B cell (primary cell): ENCODE measurements at regions not wholly inside any gene's neighbourhood (a gene's known extent, or its start where the extent isn't known, plus 50 kb on each side); places are given as distances from the start of the nearest gene placed in this dataset.

Experiments used
- ATAC-seq: fragments of 200-7000 bp; cut with Tn5 transposase; one replicate; pipeline ENCODE4 v1.10.0; 2021; ENCODE audit warnings: low read depth, mild to moderate bottlenecking, moderate number of reproducible peaks, moderate library complexity
- CTCF ChIA-PET: fragments of 350-600 bp; sonication (Branson Sonifier 250); formaldehyde crosslinking; loops from one replicate; lab custom pipeline; 2021; ENCODE audit warnings: antibody characterized with exemption, inconsistent platforms; lab: Charles Lee
- POLR2A ChIA-PET: fragments of 350-600 bp; sonication (Branson Sonifier 250); formaldehyde crosslinking; loops from one replicate; lab custom pipeline; 2021; ENCODE audit warnings: antibody characterized with exemption; lab: Charles Lee
- DNase-seq: peaks from one replicate; pipeline ENCODE4 v3.0.0; 2013
- H2AFZ ChIP-seq: 2 replicates; pipeline ENCODE4 v1.6.1; 2012; ENCODE audit warnings: mild to moderate bottlenecking, low read depth, low read length; ENCODE audit not compliant: insufficient read depth, poor library complexity, severe bottlenecking
- H3K27ac ChIP-seq, 2 donors: 1 replicate in 1 of 2; 2 replicates in 1 of 2; pipeline ENCODE4 v1.5.1; 2012 to 2013; ENCODE audit warnings: low read length in 2 of 2, mild to moderate bottlenecking in 2 of 2, moderate library complexity in 1 of 2
- H3K27me3 ChIP-seq, 4 experiments: fragments of 200-600 bp in 1 of 4; sonication (generic) in 1 of 4; replicated peaks in 1 of 4; 1 replicate in 2 of 4; 2 replicates in 2 of 4; pipeline versions ENCODE4 v1.6.1 to v1.7.0; 2013 to 2016; ENCODE audit warnings: low read length in 3 of 4, mild to moderate bottlenecking in 2 of 4, mixed read lengths in 1 of 4, moderate library complexity in 1 of 4; ENCODE audit not compliant: insufficient read depth in 4 of 4, control insufficient read depth in 3 of 4; ENCODE audit errors: control extremely low read depth in 1 of 4
- H3K36me3 ChIP-seq, 2 experiments: replicated peaks in 1 of 2; 1 replicate in 1 of 2; 2 replicates in 1 of 2; pipeline versions ENCODE4 v1.6.1 to v1.7.1; 2013; ENCODE audit warnings: low read length in 1 of 2; ENCODE audit not compliant: insufficient read depth in 2 of 2, control insufficient read depth in 1 of 2; ENCODE audit errors: control extremely low read depth in 1 of 2, extremely low read depth in 1 of 2
- H3K4me1 ChIP-seq, 2 donors: fragments of 200-600 bp in 1 of 2; sonication (generic) in 1 of 2; 1 replicate in 1 of 2; 2 replicates in 1 of 2; pipeline versions ENCODE4 v1.5.1 to v1.6.1; 2013 to 2017; ENCODE audit warnings: low read length in 2 of 2; ENCODE audit not compliant: control insufficient read depth in 2 of 2, insufficient read depth in 2 of 2
- H3K4me2 ChIP-seq: replicated peaks from 2 replicates; pipeline ENCODE3; 2012; ENCODE audit warnings: mild to moderate bottlenecking, low read depth, low read length; ENCODE audit not compliant: poor library complexity, severe bottlenecking
- H3K4me3 ChIP-seq, 5 experiments: fragments of 200-600 bp in 1 of 5; sonication (generic) in 1 of 5; 1 replicate in 3 of 5; 2 replicates in 2 of 5; pipeline versions ENCODE4 v1.5.1 to v1.7.0; 2011 to 2016; ENCODE audit warnings: low read length in 4 of 5, mild to moderate bottlenecking in 4 of 5, low read depth in 2 of 5, control low read depth in 1 of 5, moderate library complexity in 1 of 5; ENCODE audit not compliant: insufficient read depth in 1 of 5; ENCODE audit errors: control extremely low read depth in 1 of 5, extremely low read depth in 1 of 5
- H3K79me2 ChIP-seq: fragments of 200-600 bp; sonication (generic); one replicate; pipeline ENCODE4 v1.6.0; 2016; ENCODE audit warnings: low read length; ENCODE audit not compliant: control insufficient read depth, insufficient read depth
- H3K9ac ChIP-seq: fragments of 200-600 bp; sonication (generic); 2 replicates; pipeline ENCODE4 v1.6.1; 2017; ENCODE audit warnings: mild to moderate bottlenecking, low read length, moderate library complexity
- H3K9me3 ChIP-seq, 3 donors: one replicate each; pipeline versions ENCODE4 v1.6.1 to v1.7.1; 2013; ENCODE audit warnings: low read length in 2 of 3; ENCODE audit not compliant: control insufficient read depth in 2 of 3, insufficient read depth in 1 of 3; ENCODE audit errors: control extremely low read depth in 1 of 3
- H4K20me1 ChIP-seq: 2 replicates; pipeline ENCODE4 v1.6.0; 2012; ENCODE audit warnings: mild to moderate bottlenecking, low read length; ENCODE audit not compliant: insufficient read depth, control insufficient read depth, poor library complexity, severe bottlenecking
- H3K27ac Mint-ChIP-seq: one replicate; pipeline ENCODE4 v1.8.0; 2021; ENCODE audit warnings: mixed read lengths
- H3K27me3 Mint-ChIP-seq: one replicate; pipeline ENCODE4 v1.8.0; 2021; ENCODE audit warnings: mixed read lengths
- H3K4me1 Mint-ChIP-seq: one replicate; pipeline ENCODE4 v1.8.0; 2021; ENCODE audit warnings: mixed read lengths
- H3K4me3 Mint-ChIP-seq: one replicate; pipeline ENCODE4 v1.8.0; 2021; ENCODE audit warnings: mixed read lengths
- H3K9me3 Mint-ChIP-seq: one replicate; pipeline ENCODE4 v1.8.0; 2022; ENCODE audit warnings: mixed read lengths; ENCODE audit not compliant: insufficient read depth
- EZH2 ChIP-seq: IDR thresholded peaks from 2 replicates; pipeline ENCODE4 v1.6.1; 2012; ENCODE audit warnings: borderline replicate concordance, low read depth, mild to moderate bottlenecking, moderate library complexity, low read length; ENCODE audit not compliant: insufficient read depth, poor library complexity, severe bottlenecking
- WGBS: methylation state at CpG from one replicate; pipeline ENCODE4 v1.1.5; 2013; ENCODE audit warnings: missing lambda C conversion rate; ENCODE audit not compliant: insufficient coverage; 5-methylcytosine and 5-hydroxymethylcytosine counted together
- intact Hi-C: fragments of 100-400 bp; cut with micrococcal nuclease; formaldehyde crosslinking; loops from one replicate; pipeline ENCODE4 v1.10.0; 2022
- TF ChIP-seq, protein P1 (sequence below): fragments of 200-600 bp; IDR thresholded peaks from one replicate; pipeline ENCODE4 v1.8.0; 2022; ENCODE audit warnings: antibody characterized with exemption, mild to moderate bottlenecking

DNA sequence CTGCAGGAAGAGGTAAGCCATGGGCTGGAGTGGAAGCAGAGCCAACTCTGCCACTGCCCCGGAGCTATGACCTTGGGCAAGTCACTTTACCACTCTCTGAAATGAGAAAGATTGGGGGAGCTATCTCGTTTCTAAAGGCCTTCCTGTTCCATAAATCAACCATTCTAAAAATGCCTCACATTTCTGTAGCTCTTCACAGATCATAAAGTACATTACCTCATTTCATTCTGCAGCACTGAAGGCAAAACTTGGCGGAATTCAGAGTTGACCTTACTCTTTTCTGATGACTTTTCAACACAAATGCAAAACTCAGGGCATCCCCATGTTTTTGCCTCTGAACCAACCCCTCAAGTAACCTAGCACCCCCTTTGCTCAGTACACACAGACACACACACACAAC, 404.0 kb upstream of the NFIA start:
- ATAC-seq (no peak), DNase-seq (no peak)
- no peak overlapping the region for H3K27ac ChIP-seq
- intact Hi-C loops: no loop called here
- no peaks in the 10 kb centered on the region for H4K20me1 ChIP-seq
- no peaks in the 10 kb centered on the region for H3K9me3 ChIP-seq
- H3K36me3 ChIP-seq: no peaks in the 10 kb centered on the region
- TF ChIP-seq EZH2: no peak
- TF ChIP-seq, protein P1, sequence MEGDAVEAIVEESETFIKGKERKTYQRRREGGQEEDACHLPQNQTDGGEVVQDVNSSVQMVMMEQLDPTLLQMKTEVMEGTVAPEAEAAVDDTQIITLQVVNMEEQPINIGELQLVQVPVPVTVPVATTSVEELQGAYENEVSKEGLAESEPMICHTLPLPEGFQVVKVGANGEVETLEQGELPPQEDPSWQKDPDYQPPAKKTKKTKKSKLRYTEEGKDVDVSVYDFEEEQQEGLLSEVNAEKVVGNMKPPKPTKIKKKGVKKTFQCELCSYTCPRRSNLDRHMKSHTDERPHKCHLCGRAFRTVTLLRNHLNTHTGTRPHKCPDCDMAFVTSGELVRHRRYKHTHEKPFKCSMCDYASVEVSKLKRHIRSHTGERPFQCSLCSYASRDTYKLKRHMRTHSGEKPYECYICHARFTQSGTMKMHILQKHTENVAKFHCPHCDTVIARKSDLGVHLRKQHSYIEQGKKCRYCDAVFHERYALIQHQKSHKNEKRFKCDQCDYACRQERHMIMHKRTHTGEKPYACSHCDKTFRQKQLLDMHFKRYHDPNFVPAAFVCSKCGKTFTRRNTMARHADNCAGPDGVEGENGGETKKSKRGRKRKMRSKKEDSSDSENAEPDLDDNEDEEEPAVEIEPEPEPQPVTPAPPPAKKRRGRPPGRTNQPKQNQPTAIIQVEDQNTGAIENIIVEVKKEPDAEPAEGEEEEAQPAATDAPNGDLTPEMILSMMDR: no peak
- Mint-ChIP-seq H3K9me3 (peaks cover 2% of the 10 kb centered on the region), H3K27ac (no peak overlapping the region), H3K27me3 (no peaks in the 10 kb centered on the region), H3K4me1 (no peaks in the 10 kb centered on the region), H3K4me3 (no peak overlapping the region)
- no peak overlapping the region for H2AFZ ChIP-seq
- H3K9ac ChIP-seq: no peak overlapping the region
- H3K4me1 ChIP-seq: no peaks in the 10 kb centered on the region
- H3K4me3 ChIP-seq: no peak overlapping the region
- ChIA-PET CTCF (interaction anchor here (0.6 kb wide), 1 partner anchor 47 kb away, joined by 3 read pairs; no protein-coding TSS in a partner anchor), POLR2A (no interaction called here)
- H3K4me2 ChIP-seq: no peak overlapping the region
- WGBS: 44% methylated on average over 3 of the region's 3 CpGs
- no peaks in the 10 kb centered on the region for H3K27me3 ChIP-seq
- H3K79me2 ChIP-seq: no peaks in the 10 kb centered on the region

DNA sequence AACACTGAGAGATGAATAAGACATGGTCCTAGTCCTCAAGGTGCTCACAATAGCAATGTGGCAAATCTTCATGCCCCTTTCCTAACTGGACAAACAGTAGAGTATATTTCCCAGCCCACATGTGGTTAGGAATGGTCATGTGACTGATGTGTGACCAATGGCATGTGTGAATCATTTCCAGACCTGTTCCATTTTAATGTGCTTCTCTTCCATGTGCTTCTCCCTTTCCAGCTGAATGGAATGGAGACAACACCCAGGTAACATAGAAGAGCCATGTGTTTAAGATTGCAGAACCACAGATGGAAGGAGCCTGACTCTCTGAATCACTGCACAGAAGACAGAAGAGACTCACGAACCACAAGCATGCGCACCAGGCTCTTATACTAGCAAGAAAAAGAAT, 409.9 kb upstream of the NFIA start:
- Histone ChIP-seq H3K4me1 (no peaks in the 10 kb centered on the region), H3K9ac (no peak overlapping the region), H3K36me3 (no peaks in the 10 kb centered on the region), H3K27ac (no peak overlapping the region), H3K4me2 (no peak overlapping the region), H3K9me3 (no peaks in the 10 kb centered on the region), H3K27me3 (no peaks in the 10 kb centered on the region), H2AFZ (no peak overlapping the region), H3K79me2 (no peaks in the 10 kb centered on the region), H3K4me3 (no peak overlapping the region), H4K20me1 (no peaks in the 10 kb centered on the region)
- Mint-ChIP-seq H3K4me1 (no peaks in the 10 kb centered on the region), H3K4me3 (no peak overlapping the region), H3K27ac (no peak overlapping the region), H3K9me3 (no peaks in the 10 kb centered on the region), H3K27me3 (no peaks in the 10 kb centered on the region)
- no peak for TF ChIP-seq EZH2
- TF ChIP-seq, protein P1: no peak
- ATAC-seq (no peak), DNase-seq (no peak)
- no CpG with 5 or more reads among the region's 2 CpGs for WGBS
- ChIA-PET POLR2A (no interaction called here), CTCF (no interaction called here)
- intact Hi-C loops: no loop called here
